GM06990 (cell line): ENCODE measurements at regions not wholly inside any gene's neighbourhood (a gene's known extent, or its start where the extent isn't known, plus 50 kb on each side); places are given as distances from the start of the nearest gene placed in this dataset.

Experiments used
- DNase-seq: peaks from one replicate; pipeline ENCODE4 v3.0.0-alpha.2; 2011; ENCODE audit not compliant: insufficient read length; ENCODE audit errors: extremely low read depth
- H3K27me3 ChIP-seq: replicated peaks from 2 replicates; pipeline ENCODE4 v1.6.0; 2011; ENCODE audit warnings: low read length; ENCODE audit not compliant: control insufficient read depth, insufficient read depth
- H3K36me3 ChIP-seq: 2 replicates; pipeline ENCODE4 v1.5.1; 2011; ENCODE audit warnings: low read length; ENCODE audit not compliant: control insufficient read depth, insufficient read depth
- H3K4me3 ChIP-seq: replicated peaks from 2 replicates; pipeline ENCODE4 v1.5.1; 2011; ENCODE audit warnings: low read depth, mild to moderate bottlenecking, control low read depth, low read length
- TF ChIP-seq, protein P1 (sequence below): IDR thresholded peaks from 2 replicates; pipeline ENCODE4 v1.5.1; 2011; ENCODE audit warnings: low read length, control low read depth, mild to moderate bottlenecking, inconsistent platforms; ENCODE audit not compliant: insufficient read depth, poor library complexity, severe bottlenecking

DNA sequence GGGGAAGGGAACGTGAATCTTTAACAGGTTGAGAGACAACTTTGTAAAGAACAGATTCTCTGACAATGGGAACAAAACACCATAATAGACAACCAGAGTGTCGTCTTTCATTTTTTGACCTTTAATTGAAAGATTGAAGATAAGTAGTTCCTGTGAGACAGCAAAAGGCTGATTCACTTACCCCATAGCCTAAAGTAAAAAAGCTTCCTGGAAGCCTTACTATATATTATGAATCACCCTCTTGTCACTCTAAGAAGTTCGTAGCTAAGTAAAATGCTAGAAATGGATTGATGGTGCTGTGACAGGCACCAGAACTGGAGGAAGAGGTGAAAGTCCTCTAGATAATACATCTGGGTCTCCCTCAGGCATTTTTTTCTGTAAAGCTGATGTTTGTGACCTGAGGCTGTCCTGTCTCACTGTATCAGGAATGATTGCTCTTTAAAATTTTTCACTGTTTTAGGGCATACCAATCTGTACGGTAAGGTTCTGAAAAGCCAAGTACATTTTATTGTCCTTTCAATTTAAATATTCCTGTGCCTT, 824.6 kb upstream of the SEMA6D start:
- Histone ChIP-seq H3K27me3 (no peaks in the 10 kb centered on the region), H3K4me3 (no peak overlapping the region), H3K36me3 (no peaks in the 10 kb centered on the region)
- no peak for DNase-seq
- TF ChIP-seq, protein P1, sequence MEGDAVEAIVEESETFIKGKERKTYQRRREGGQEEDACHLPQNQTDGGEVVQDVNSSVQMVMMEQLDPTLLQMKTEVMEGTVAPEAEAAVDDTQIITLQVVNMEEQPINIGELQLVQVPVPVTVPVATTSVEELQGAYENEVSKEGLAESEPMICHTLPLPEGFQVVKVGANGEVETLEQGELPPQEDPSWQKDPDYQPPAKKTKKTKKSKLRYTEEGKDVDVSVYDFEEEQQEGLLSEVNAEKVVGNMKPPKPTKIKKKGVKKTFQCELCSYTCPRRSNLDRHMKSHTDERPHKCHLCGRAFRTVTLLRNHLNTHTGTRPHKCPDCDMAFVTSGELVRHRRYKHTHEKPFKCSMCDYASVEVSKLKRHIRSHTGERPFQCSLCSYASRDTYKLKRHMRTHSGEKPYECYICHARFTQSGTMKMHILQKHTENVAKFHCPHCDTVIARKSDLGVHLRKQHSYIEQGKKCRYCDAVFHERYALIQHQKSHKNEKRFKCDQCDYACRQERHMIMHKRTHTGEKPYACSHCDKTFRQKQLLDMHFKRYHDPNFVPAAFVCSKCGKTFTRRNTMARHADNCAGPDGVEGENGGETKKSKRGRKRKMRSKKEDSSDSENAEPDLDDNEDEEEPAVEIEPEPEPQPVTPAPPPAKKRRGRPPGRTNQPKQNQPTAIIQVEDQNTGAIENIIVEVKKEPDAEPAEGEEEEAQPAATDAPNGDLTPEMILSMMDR: no peak

DNA sequence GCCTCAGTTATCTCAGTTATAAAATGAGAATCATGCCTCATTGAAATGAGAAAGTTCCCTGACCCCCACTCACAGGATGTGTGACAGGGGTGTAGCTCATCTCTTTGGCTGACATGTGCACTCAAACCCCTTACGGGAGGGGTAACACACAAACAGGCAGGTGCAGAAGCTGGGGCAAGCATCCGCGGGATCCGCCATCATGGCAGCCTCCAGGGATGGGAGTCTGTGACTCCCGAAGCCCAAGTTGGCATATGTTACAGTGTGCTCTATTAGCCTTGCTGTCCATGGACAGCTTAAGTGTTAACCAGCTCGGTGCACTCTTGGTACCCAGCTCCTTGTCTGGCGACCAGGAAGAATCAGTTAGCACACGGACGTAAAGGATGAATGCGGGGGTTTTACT, 822.7 kb upstream of the SEMA6D start:
- H3K4me3 ChIP-seq: no peak overlapping the region
- no peaks in the 10 kb centered on the region for H3K36me3 ChIP-seq
- DNase-seq: no peak
- TF ChIP-seq, protein P1: no peak
- no peaks in the 10 kb centered on the region for H3K27me3 ChIP-seq

DNA sequence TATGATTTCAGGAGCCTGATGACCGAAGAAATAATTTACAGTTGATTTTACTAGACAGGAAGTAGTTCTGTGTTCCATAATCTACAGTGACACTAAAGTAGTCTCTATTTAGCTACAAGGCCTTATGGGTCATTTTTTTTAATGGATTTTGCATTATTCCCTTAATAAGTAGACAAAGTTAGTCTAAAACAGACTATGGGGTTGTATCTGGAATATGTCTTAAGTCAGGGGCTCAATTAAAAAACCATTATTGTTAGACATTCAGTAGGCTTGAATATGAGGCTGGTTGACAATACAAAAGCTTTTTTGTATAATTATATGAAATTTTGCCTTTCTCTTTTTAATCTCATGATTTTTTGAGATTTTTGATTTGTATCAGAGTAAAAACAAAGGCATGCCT, 820.0 kb upstream of the SEMA6D start:
- DNase-seq: no peak
- Histone ChIP-seq H3K27me3 (no peaks in the 10 kb centered on the region), H3K36me3 (no peaks in the 10 kb centered on the region), H3K4me3 (no peak overlapping the region)
- TF ChIP-seq, protein P1: no peak

DNA sequence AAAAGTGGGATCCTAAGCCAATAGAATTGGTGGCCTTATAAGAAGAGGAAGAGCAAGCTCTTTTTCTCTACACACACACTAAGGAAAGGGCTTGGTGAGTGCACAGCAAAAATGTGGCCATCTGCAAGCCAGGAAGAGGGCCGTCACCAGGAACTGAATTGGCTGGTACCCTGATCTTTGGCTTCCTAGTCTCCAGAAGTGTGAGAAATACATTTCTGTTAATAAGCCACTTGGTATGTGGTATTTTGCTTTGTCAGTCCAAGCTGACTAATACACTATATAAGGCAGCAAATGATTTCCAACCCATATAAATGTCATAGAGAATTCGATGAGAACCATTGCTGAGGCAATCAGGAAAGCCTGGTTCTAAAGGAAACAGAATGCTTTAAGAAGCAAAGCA, 816.3 kb upstream of the SEMA6D start:
- no peak for DNase-seq
- Histone ChIP-seq H3K4me3 (no peak overlapping the region), H3K36me3 (no peaks in the 10 kb centered on the region), H3K27me3 (no peaks in the 10 kb centered on the region)
- TF ChIP-seq, protein P1: no peak

DNA sequence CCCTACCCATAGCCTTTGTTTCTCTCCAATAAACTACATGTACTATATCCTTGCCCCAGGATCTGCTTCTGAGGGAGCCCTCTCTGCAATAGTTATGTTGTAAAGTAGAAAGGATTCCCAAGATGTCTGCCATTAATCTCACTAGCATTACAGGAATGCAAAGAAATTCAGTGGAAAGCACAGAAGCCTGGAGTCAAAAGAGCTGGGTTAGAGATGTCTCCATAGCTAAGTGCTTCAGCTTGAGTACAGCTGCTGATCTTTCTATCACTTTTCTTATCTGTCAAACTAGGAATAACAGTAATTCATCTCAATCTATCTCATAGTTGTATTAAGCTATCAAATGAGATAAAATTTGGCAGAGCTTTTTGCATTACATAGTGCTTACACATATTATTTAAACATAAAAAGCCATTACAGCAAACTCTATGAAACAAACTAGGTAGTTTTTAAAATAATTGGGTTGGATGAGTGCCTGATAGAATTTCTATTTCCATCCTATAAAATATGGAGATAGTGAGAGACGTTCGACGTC, 799.5 kb upstream of the SEMA6D start:
- TF ChIP-seq, protein P1: no peak
- no peak for DNase-seq
- H3K36me3 ChIP-seq: no peaks in the 10 kb centered on the region

More for the DNA sequence above, 799.5 kb upstream of the SEMA6D start:
- Histone ChIP-seq H3K4me3 (no peak overlapping the region), H3K27me3 (no peaks in the 10 kb centered on the region)
